ENCODE measurements at regions not wholly inside any gene's neighbourhood (a gene's known extent, or its start where the extent isn't known, plus 50 kb on each side); places are given as distances from the start of the nearest gene placed in this dataset.

- Histone ChIP-seq H3K4me1 (peaks cover 14 to 42% (median 24%) of the 10 kb centered on the region in 9 donors), H3K27me3 (no peaks in the 10 kb centered on the region), H3K36me3 (peaks cover 0 to 54% (median 29%) of the 10 kb centered on the region in 9 donors), H3K4me3 (no peak overlapping the region), H3K27ac (no peak overlapping the region), H3K9me3 (no peaks in the 10 kb centered on the region)
- ATAC-seq (no peak), DNase-seq (no peak)
- no peak for TF ChIP-seq CTCF (IDR thresholded peaks at IDR 0.05)
- intact Hi-C loops (cut with DNase I): loop anchor here in 9 of 10 donors (5.0 to 10.0 kb wide), 6 partner anchors 42 to 414 kb away; no protein-coding TSS in a partner anchor
- WGBS, 2 donors: 95% methylated on average over 12 of the region's 12 CpGs
These were observed 141.0 kb downstream of the CRYBB2 start for GRCh38 chr22:25360411-25360810.

- TF ChIP-seq CTCF (IDR thresholded peaks at IDR 0.05): no peak
- Histone ChIP-seq H3K4me1 (peaks cover 19 to 45% (median 29%) of the 10 kb centered on the region in 9 donors), H3K27ac (no peak overlapping the region), H3K4me3 (no peak overlapping the region), H3K36me3 (peaks cover 0 to 49% (median 24%) of the 10 kb centered on the region in 9 donors), H3K27me3 (no peaks in the 10 kb centered on the region), H3K9me3 (no peaks in the 10 kb centered on the region)
- ATAC-seq: no peak
- DNase-seq: no peak
- intact Hi-C loops (cut with DNase I): loop anchor here in 9 of 10 donors (5.0 to 10.0 kb wide), 6 partner anchors 41 to 414 kb away; no protein-coding TSS in a partner anchor
- 94 to 96% methylated on average over 14 to 15 of the region's 15 CpGs for WGBS, 2 donors
These were observed 141.6 kb downstream of the CRYBB2 start for GRCh38 chr22:25360891-25361645.

- Histone ChIP-seq H3K36me3 (peaks cover 0 to 42% (median 16%) of the 10 kb centered on the region in 9 donors), H3K9me3 (no peaks in the 10 kb centered on the region), H3K4me1 (peaks cover 23 to 50% (median 35%) of the 10 kb centered on the region in 9 donors), H3K27ac (no peak overlapping the region), H3K27me3 (no peaks in the 10 kb centered on the region), H3K4me3 (no peak overlapping the region)
- intact Hi-C loops (cut with DNase I): loop anchor here in 9 of 10 donors (5.0 to 10.0 kb wide), 6 partner anchors 40 to 413 kb away; no protein-coding TSS in a partner anchor
- ATAC-seq: peak in 3 of 8 donors; percentile 5 to 15 (median 12)
- TF ChIP-seq CTCF (IDR thresholded peaks at IDR 0.05): no peak
- WGBS, 2 donors: 69 to 70% methylated on average over 4 of the region's 4 CpGs
- no peak for DNase-seq
These were observed 142.4 kb downstream of the CRYBB2 start for GRCh38 chr22:25361899-25362214.

- H3K4me3 ChIP-seq: no peak overlapping the region
- H3K9me3 ChIP-seq: no peaks in the 10 kb centered on the region
- ATAC-seq (peak in 7 of 8 donors; percentile 52 to 75 (median 65)), DNase-seq (peak; percentile 67 to 78)
- 42 to 49% methylated on average over 17 of the region's 17 CpGs for whole genome bisulfite sequencing, 2 donors
- peaks cover 0 to 37% (median 11%) of the 10 kb centered on the region in 9 donors for H3K36me3 ChIP-seq
- TF ChIP-seq CTCF (IDR thresholded peaks at IDR 0.05): peak; percentile 79 to 96 (median 88)
- H3K27ac ChIP-seq: peak overlapping the region in 1 of 10 donors; percentile 9
- intact Hi-C loops (cut with DNase I): loop anchor here in 9 of 10 donors (5.0 to 10.0 kb wide), 6 partner anchors 40 to 412 kb away; no protein-coding TSS in a partner anchor
- H3K27me3 ChIP-seq: no peaks in the 10 kb centered on the region
- H3K4me1 ChIP-seq: peaks cover 23 to 54% (median 36%) of the 10 kb centered on the region in 9 donors
These were observed 142.9 kb downstream of the CRYBB2 start for GRCh38 chr22:25362215-25362882.

Measured in heart right ventricle (tissue), 16 donors.